ENCODE measurements at regions not wholly inside any gene's neighbourhood (a gene's known extent, or its start where the extent isn't known, plus 50 kb on each side); places are given as distances from the start of the nearest gene placed in this dataset.

GRCh38 chr9:18379073-18379811 lies 94.7 kb upstream of the ADAMTSL1 start:
- H3K36me3 ChIP-seq (replicated peaks; ENCODE audit: low read depth, low read length) = no peaks in the 10 kb centered on the region
- no peak overlapping the region for H3K27ac ChIP-seq (ENCODE audit: low read length)
- H3K4me2 ChIP-seq (ENCODE audit: low read length) = no peak overlapping the region
- peaks cover 16% of the 10 kb centered on the region for H3K27me3 ChIP-seq (ENCODE audit: low read depth, low read length)
- H4K20me1 ChIP-seq (ENCODE audit: insufficient read depth, low read length) = no peaks in the 10 kb centered on the region
- no peak overlapping the region for H3K9ac ChIP-seq (ENCODE audit: low read length)
- no peak overlapping the region for H3K4me3 ChIP-seq (ENCODE audit: low read length)
- H2AFZ ChIP-seq (ENCODE audit: low read depth, low read length) = no peak overlapping the region
- H3K79me2 ChIP-seq (ENCODE audit: low read length) = no peaks in the 10 kb centered on the region
- no peaks in the 10 kb centered on the region for H3K4me1 ChIP-seq (ENCODE audit: low read length)
- no peaks in the 10 kb centered on the region for H3K9me3 ChIP-seq (ENCODE audit: insufficient read depth, low read length)
- no peak for TF ChIP-seq EZH2phosphoT487 (IDR thresholded peaks at IDR 0.05; ENCODE audit: low read depth)
- TF ChIP-seq, protein P1, sequence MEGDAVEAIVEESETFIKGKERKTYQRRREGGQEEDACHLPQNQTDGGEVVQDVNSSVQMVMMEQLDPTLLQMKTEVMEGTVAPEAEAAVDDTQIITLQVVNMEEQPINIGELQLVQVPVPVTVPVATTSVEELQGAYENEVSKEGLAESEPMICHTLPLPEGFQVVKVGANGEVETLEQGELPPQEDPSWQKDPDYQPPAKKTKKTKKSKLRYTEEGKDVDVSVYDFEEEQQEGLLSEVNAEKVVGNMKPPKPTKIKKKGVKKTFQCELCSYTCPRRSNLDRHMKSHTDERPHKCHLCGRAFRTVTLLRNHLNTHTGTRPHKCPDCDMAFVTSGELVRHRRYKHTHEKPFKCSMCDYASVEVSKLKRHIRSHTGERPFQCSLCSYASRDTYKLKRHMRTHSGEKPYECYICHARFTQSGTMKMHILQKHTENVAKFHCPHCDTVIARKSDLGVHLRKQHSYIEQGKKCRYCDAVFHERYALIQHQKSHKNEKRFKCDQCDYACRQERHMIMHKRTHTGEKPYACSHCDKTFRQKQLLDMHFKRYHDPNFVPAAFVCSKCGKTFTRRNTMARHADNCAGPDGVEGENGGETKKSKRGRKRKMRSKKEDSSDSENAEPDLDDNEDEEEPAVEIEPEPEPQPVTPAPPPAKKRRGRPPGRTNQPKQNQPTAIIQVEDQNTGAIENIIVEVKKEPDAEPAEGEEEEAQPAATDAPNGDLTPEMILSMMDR (IDR thresholded peaks at IDR 0.05; ENCODE audit: low read depth, low read length) = no peak

DNA sequence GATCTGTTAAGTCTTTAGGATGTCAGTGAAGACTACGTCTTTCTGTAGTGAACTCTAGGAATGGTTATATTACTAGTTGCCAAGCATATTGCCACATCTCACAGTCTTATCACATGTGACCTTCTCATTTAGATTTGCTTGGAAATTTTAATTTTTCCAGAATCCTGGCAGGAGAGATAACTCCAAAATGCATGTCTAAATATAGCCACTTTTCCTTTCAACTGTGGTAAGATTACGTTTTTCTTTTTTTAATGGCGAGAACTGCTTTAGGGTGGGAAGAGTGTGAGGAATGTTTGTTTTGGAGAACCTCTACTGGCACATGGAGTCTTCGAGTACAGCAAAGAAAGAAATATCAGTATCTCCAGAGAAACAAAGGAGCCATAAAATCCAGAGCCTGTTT lies 91.7 kb upstream of the ADAMTSL1 start:
- H3K27me3 ChIP-seq (ENCODE audit: low read depth, low read length) = peaks cover 19% of the 10 kb centered on the region

GRCh38 chr9:18384066-18384465 lies 89.9 kb upstream of the ADAMTSL1 start:
- Histone ChIP-seq H3K4me3 (ENCODE audit: low read length) (no peak overlapping the region), H2AFZ (ENCODE audit: low read depth, low read length) (no peak overlapping the region), H3K36me3 (replicated peaks; ENCODE audit: low read depth, low read length) (no peaks in the 10 kb centered on the region), H3K27me3 (ENCODE audit: low read depth, low read length) (peaks cover 19% of the 10 kb centered on the region), H4K20me1 (ENCODE audit: insufficient read depth, low read length) (no peaks in the 10 kb centered on the region), H3K9me3 (ENCODE audit: insufficient read depth, low read length) (no peaks in the 10 kb centered on the region), H3K27ac (ENCODE audit: low read length) (no peak overlapping the region), H3K9ac (ENCODE audit: low read length) (no peak overlapping the region), H3K79me2 (ENCODE audit: low read length) (no peaks in the 10 kb centered on the region), H3K4me2 (ENCODE audit: low read length) (no peak overlapping the region), H3K4me1 (ENCODE audit: low read length) (no peaks in the 10 kb centered on the region)
- TF ChIP-seq, protein P1 (IDR thresholded peaks at IDR 0.05; ENCODE audit: low read depth, low read length) = no peak
- no peak for TF ChIP-seq EZH2phosphoT487 (IDR thresholded peaks at IDR 0.05; ENCODE audit: low read depth)

More for the DNA sequence above, 91.7 kb upstream of the ADAMTSL1 start:
- no peak for TF ChIP-seq EZH2phosphoT487 (IDR thresholded peaks at IDR 0.05; ENCODE audit: low read depth)
- TF ChIP-seq, protein P1 (IDR thresholded peaks at IDR 0.05; ENCODE audit: low read depth, low read length) = no peak
- no peak overlapping the region for H3K27ac ChIP-seq (ENCODE audit: low read length)
- no peak overlapping the region for H3K9ac ChIP-seq (ENCODE audit: low read length)
- no peaks in the 10 kb centered on the region for H3K4me1 ChIP-seq (ENCODE audit: low read length)
- no peak overlapping the region for H3K4me2 ChIP-seq (ENCODE audit: low read length)
- H3K79me2 ChIP-seq (ENCODE audit: low read length) = no peaks in the 10 kb centered on the region
- H3K4me3 ChIP-seq (ENCODE audit: low read length) = no peak overlapping the region
- no peaks in the 10 kb centered on the region for H3K9me3 ChIP-seq (ENCODE audit: insufficient read depth, low read length)
- no peaks in the 10 kb centered on the region for H4K20me1 ChIP-seq (ENCODE audit: insufficient read depth, low read length)
- no peak overlapping the region for H2AFZ ChIP-seq (ENCODE audit: low read depth, low read length)
- no peaks in the 10 kb centered on the region for H3K36me3 ChIP-seq (replicated peaks; ENCODE audit: low read depth, low read length)

DNA sequence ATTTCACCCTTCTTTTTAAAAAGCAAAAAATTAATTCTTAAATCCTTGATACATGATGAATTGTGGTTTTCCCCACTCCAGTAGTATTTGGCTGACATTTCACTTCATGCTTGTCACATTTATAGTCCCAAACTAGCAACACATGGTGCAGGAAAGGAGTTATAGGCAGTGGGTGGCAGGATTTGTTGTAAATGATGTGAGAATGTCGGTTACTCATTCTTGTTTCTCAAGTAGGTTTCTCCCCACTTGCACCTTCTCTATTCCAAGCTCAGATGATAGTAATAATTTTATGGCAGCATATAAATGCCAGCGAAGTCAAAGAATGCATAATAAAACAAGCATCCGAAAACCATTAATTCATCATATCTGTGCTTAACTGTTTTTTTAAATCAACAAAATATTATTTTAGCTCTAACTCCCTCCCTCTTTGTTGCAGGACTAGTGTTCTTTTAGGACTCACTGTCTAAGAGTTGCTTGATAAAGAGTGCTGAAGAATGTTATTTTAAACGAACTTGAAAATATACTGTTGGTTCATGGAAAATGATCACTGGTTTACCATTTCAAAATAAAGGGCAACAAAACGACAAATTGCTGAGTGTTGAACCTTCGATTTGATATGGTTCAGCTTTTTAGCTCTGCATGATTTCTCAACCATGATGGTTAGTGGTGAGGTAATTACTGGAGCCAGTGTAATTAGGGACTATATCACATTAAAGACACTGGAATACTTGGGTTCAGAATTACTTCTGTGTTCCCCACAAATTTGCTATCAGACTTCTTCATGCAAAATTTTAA lies 88.1 kb upstream of the ADAMTSL1 start:
- H3K9ac ChIP-seq (ENCODE audit: low read length) = no peak overlapping the region
- no peaks in the 10 kb centered on the region for H4K20me1 ChIP-seq (ENCODE audit: insufficient read depth, low read length)
- H3K36me3 ChIP-seq (replicated peaks; ENCODE audit: low read depth, low read length) = no peaks in the 10 kb centered on the region
- H3K4me1 ChIP-seq (ENCODE audit: low read length) = no peaks in the 10 kb centered on the region
- TF ChIP-seq, protein P1 (IDR thresholded peaks at IDR 0.05; ENCODE audit: low read depth, low read length) = no peak
- TF ChIP-seq EZH2phosphoT487 (IDR thresholded peaks at IDR 0.05; ENCODE audit: low read depth) = no peak
- H3K27me3 ChIP-seq (ENCODE audit: low read depth, low read length) = peaks cover 19% of the 10 kb centered on the region
- no peak overlapping the region for H2AFZ ChIP-seq (ENCODE audit: low read depth, low read length)
- no peaks in the 10 kb centered on the region for H3K9me3 ChIP-seq (ENCODE audit: insufficient read depth, low read length)
- no peak overlapping the region for H3K4me3 ChIP-seq (ENCODE audit: low read length)
- no peak overlapping the region for H3K4me2 ChIP-seq (ENCODE audit: low read length)
- H3K27ac ChIP-seq (ENCODE audit: low read length) = no peak overlapping the region
- H3K79me2 ChIP-seq (ENCODE audit: low read length) = no peaks in the 10 kb centered on the region
